Bronchial epithelial cell (primary cell): ENCODE measurements at regions not wholly inside any gene's neighbourhood (a gene's known extent, or its start where the extent isn't known, plus 50 kb on each side); places are given as distances from the start of the nearest gene placed in this dataset.
"Not testable (repeated sequence)": the region's sequence is repeated elsewhere in the genome, so short reads cannot be mapped to it uniquely, and the experiment has no call there.

Experiments used
- DNase-seq: peaks from one replicate; pipeline ENCODE4 v3.0.0-alpha.2; 2010; ENCODE audit warnings: low read depth
- FAIRE-seq: peaks from 2 replicates; lab custom pipeline; 2011; peaks lifted over from hg19 to GRCh38; lab: Jason Lieb, UNC
- H3K27me3 ChIP-seq: 2 replicates; pipeline ENCODE4 v1.5.1; 2011; ENCODE audit warnings: low read length; ENCODE audit not compliant: control insufficient read depth, insufficient read depth
- H3K36me3 ChIP-seq: 2 replicates; pipeline ENCODE4 v1.5.1; 2011; ENCODE audit warnings: low read length; ENCODE audit not compliant: control insufficient read depth, insufficient read depth
- H3K4me3 ChIP-seq: 2 replicates; pipeline ENCODE4 v1.5.1; 2011; ENCODE audit warnings: mild to moderate bottlenecking, low read depth, low read length, control low read depth
- CTCF ChIP-seq: IDR thresholded peaks from 2 replicates; pipeline ENCODE4 v1.5.1; 2011; ENCODE audit warnings: mild to moderate bottlenecking, moderate library complexity, low read length, control low read depth, inconsistent platforms; ENCODE audit not compliant: insufficient read depth, severe bottlenecking

GRCh38 chr18:47701134-47701533, 229.3 kb downstream of the SMAD2 start:
- DNase-seq = no peak
- H3K27me3 ChIP-seq = no peaks in the 10 kb centered on the region
- TF ChIP-seq CTCF = no peak
- H3K36me3 ChIP-seq = no peaks in the 10 kb centered on the region
- H3K4me3 ChIP-seq = no peak overlapping the region
- no peak for FAIRE-seq

- Histone ChIP-seq H3K27me3 (no peaks in the 10 kb centered on the region), H3K4me3 (no peak overlapping the region), H3K36me3 (no peaks in the 10 kb centered on the region)
- no peak for DNase-seq
- TF ChIP-seq CTCF = no peak
- FAIRE-seq = no peak
These were observed 233.6 kb downstream of the SMAD2 start for GRCh38 chr18:47696870-47697269.

- Histone ChIP-seq H3K4me3 (no peak overlapping the region), H3K27me3 (no peaks in the 10 kb centered on the region), H3K36me3 (no peaks in the 10 kb centered on the region)
- TF ChIP-seq CTCF = no peak
- FAIRE-seq (no peak), DNase-seq (no peak)
These were observed 238.8 kb downstream of the SMAD2 start for GRCh38 chr18:47691611-47692010.

- FAIRE-seq, DNase-seq: not testable (repeated sequence)
These were observed 239.7 kb downstream of the SMAD2 start for GRCh38 chr18:47690778-47691177.

GRCh38 chr18:47689371-47689770, 241.1 kb downstream of the SMAD2 start:
- FAIRE-seq = no peak
- H3K4me3 ChIP-seq = no peak overlapping the region
- no peaks in the 10 kb centered on the region for H3K36me3 ChIP-seq
- no peak for DNase-seq
- no peaks in the 10 kb centered on the region for H3K27me3 ChIP-seq
- no peak for TF ChIP-seq CTCF

More at GRCh38 chr18:47690778-47691177, 239.7 kb downstream of the SMAD2 start:
- not testable (repeated sequence) for H3K36me3 ChIP-seq, H3K4me3 ChIP-seq, H3K27me3 ChIP-seq

DNA sequence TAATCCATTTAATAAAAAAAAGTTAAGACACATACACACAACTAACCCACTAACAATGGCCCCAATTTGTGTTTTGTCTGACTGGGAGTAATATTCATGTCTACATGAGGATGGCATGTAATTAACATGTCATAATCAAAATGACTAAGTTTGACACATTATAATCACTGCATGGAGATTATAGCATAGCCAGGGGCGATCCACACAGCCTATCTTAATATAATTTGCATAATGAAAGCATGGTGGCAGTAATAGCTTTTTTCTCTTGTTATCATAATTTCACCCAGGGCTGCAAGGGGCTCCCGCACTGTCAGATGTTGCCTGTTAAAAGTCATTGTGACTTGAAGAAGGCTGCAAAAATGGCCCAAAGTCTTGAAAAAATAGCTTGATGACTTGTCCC, 243.7 kb downstream of the SMAD2 start:
- no peak for FAIRE-seq
- Histone ChIP-seq H3K4me3 (no peak overlapping the region), H3K27me3 (no peaks in the 10 kb centered on the region), H3K36me3 (no peaks in the 10 kb centered on the region)
- no peak for TF ChIP-seq CTCF
- no peak for DNase-seq
